GM21515 (cell line): ENCODE measurements at regions not wholly inside any gene's neighbourhood (a gene's known extent, or its start where the extent isn't known, plus 50 kb on each side); places are given as distances from the start of the nearest gene placed in this dataset.

Source experiments
- ATAC-seq: cut with Tn5 transposase; IDR thresholded peaks from one replicate; pipeline ENCODE4 v1.9.1; 2021; ENCODE audit not compliant: unreplicated experiment

DNA sequence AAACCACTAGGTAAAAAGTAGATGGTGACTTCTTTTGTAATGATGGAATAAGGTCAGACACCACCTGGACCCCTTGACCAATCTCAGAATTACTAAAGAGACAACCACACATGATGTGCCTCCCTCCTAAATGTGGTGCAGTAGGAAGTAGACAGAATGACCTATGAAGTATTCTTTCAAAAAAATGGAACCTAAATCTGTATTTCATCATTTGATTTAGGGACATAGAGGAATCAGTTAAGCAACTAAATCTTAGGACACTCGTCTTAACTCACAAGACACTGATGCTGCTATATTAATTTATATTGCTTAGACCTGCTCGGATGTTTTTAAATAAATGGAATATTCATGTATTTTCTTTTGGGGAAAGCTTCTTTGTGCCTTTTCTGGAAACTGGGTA, 80.9 kb upstream of the IRF2BP2 start:
- no peak for ATAC-seq

DNA sequence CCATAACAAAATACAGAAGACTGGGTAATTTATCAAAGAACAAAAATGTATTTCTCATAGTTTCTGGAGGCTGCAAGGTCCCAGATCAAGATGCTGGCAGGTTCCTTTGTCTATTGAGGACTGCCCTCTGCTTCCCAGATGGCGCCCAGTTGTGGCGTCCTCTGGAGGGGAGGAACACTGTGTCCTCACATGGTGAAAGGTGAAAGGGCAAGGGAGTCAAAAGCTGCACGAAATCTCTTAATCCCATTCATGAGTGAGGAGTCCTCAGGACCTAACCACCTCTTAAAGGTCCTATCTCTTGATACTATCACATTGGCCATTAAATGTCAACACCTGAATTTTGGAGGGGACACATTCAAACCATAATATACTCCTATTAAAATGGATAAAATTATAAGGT, 79.3 kb upstream of the IRF2BP2 start:
- no peak for ATAC-seq

DNA sequence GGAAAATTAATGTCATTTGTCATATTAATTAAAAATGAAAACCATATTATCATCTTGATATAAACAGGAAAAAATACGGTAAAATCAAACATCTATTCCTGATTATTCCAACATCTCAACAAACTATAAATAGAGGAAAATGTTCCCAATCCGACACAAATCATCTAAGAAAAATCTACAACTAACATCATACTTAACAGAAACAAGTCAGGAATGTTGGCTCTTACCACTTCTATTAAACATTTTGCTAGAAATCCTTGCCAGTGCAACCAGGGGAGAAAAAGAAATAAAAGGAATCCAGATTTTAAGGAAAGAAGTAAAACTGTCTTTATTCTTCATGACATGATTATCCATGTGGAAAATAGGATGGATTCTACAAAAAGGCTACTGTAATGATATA, 77.0 kb upstream of the IRF2BP2 start:
- no peak for ATAC-seq

DNA sequence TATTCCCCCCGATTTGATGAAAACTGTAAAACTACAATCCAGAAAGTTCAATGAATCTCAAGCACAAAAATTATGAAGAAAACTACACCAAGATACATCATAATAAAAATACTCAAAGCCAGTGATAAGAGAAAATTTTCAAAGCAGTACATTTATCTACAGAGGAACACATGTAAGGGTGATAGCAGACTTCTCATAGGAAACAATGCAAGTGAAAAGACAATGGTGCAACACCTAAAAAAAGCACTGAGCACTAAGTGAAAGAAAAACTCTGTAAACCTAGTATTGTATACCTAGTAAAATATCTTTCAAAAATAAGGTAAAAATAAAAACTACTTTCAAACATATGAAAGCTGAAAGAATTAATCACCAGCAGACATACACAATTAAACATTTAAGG, 76.1 kb upstream of the IRF2BP2 start:
- no peak for ATAC-seq

DNA sequence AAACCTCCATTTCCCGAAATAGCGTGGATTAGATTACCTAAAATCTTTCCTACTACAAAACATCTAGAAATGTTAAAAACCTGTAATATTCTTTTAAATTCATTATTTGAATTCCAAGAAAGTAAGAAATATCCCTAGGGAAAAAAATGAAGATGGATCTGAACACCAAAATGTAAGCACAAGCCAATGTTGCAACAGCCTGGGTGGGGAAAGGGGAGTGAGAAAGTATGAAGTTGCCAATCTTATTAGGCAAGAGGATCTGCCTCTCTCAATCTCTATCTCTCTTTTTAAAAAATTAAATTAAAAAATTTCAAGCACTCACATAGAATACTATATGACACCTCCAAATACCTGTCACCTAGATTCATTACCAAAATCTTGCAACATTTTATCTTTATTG, 74.9 kb upstream of the IRF2BP2 start:
- ATAC-seq: no peak

DNA sequence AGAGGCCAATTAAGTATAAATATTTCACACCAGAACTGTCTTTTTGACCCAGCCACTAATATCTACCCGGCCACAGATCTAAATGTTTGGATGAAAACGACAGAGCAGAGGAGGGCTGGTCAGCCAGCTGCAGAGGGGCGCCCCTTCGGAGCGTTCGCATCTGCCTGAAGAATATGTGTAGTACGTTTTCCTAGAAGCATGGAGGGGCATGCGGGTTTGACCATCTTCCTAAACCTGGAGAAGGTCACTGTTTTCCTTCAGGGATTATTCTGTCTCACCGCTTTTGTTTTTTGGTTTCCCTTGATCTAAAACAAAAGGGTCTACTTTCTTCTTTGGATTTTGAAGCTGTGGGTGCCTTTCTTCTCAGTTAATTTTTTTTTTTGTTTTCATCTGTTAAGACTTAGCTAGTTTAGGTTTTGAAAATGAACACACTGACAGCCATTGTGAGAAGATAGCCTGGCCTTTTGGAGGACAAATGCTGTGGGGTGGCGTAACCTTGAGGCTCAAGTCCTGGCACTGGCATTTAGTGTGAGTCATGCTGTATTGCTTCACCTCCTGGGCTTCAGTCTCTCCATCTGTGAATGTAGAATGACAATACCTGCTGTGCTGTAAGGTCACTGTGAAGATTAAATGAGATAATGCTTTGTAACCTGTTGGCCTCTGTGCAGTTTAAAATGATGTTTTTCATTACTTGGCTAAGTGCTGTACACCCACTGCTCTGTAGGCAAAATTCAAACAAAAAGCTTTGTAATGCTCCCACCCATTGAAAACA, 74.1 kb upstream of the IRF2BP2 start:
- ATAC-seq: no peak

DNA sequence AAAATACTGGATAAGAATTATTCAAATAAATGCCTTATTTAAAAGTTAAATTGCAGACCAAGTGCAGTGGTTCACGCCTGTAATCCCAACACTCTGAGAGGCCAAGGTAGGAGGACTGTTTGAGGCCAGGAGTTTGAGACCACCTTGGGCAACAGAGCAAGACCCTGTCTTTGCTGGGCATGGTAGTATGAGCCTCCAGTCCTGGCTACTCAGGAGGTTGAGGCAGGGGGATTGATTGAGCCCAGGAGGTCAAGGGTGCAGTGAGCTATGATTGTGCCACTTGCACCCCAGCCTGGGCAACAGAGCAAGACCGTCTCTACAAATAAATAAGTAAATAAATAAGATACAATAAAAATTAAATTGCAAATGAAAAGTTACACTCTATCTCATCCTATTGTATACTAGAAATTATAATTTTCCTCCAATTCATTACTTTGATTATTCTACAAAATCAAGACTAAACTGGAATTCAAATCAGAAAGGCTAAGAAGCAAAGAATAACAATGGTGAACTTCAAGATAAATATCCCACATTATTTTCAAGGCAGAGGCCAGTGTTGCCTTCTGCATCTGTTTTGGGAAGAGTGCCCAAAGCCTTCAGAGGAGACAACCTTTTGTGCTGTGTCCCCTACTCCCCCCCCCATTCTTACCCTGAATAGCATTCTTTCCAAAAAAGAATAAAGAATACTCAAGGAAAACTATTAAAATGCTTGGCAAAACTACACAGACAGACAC, 73.3 kb upstream of the IRF2BP2 start:
- ATAC-seq: no peak

DNA sequence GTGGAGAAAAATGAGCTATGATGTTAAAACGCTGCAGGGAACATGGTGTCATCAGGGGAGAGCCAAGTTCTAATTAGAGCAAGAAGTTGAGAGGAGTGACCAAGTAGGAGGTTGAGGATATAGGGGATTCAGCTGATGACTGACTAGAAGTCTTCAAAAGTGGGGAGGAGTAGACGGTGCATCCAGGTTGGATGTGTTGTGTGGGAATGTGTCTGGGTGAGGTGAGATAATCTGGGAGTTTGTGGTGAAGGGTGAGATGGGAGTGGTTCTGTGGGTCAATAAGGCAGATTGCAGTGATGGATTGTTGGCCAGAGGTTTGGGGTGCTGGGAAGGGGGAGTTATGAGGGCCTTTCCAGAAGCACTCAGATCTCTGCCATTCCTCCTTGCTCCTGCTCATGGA, 72.0 kb upstream of the IRF2BP2 start:
- ATAC-seq: no peak

DNA sequence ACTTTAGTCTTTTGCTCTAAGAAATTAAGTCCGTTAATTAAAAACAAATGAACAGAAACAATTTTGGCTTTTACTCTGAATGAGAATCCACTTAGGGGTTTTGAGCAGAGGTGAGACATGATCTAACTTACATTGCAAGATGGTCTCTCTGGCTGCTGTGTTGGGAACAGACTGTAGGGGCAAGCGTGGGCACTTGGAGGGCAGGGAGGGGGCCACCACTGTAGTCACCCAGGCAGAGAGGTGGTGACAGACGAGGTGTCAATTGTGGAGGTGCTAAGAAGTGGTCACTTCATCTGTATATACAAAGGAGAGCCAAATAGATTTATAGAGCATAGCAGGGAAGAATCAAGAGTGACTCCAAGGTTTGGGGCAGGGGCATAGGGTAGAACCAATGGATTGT, 71.1 kb upstream of the IRF2BP2 start:
- no peak for ATAC-seq

DNA sequence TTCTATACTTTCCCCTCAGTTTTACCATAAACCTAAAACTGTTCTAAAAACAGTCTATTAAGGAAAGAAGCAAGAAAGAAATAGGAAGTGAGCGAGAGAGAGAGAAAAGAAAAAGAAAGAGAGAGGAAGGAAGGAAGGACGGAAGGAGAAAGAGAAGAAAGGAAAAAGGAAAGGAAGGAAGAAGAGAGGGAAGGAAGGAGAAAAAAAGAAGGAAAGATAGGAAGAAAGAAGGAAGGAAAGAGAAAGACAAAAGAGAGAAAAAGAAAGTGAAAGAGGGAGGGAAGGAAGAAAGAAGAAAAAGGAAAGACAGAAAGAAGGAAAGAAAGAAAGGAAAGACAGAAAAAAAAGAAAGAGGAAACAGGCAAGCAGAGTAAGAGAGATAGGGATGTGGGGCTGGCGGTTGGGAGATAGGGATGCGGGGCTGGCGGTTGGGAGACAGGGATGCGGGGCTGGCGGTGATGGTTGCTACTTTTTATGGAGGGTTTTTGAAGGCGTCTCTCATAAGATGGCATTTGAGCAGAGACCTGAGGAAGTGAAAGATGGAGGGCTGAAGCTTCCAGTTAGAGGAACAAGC, 70.4 kb upstream of the IRF2BP2 start:
- no peak for ATAC-seq

DNA sequence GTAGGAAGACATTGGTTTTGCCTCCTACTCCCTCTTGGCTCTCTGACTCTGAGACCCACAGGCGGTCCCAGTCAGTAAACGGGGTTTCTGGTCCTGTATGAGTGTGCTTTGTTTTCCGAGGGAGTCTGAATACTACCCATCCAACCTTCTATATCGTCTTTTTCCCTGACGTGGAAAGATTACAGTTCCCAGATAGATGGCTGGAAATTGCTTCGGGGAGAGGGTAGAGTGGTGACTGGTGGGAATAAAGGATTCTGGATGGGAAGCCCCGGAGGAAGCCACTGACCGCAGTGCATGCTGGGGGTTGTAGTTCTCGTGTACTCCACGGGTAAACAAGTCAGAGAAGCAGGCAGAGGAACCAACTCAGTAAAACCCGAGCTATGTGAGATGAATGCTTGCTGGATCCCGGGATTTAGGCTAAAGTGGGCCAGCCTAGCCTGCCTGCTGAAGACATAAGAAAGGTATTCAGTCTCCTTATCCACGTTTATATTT, 66.2 kb upstream of the IRF2BP2 start:
- ATAC-seq: peak; percentile 81

DNA sequence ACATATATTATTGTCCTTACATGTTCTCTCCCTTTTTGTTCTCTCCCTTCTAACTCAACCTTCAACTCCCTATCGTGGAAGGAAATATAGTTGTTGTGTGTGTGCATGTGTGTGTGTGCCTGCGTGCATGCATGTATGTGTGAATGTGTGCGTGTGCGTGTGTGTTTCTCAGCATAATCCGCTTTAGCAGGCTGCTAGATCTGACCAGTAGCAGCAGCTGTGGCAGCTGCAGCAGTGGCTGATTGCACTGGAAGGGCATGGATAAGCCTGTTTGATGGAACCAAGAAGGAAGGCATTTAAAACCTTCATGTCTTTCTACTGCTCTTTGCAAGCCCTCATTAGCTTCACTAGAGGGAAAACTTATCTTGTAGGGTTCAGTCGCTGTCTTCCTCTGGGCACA, 65.6 kb upstream of the IRF2BP2 start:
- no peak for ATAC-seq

DNA sequence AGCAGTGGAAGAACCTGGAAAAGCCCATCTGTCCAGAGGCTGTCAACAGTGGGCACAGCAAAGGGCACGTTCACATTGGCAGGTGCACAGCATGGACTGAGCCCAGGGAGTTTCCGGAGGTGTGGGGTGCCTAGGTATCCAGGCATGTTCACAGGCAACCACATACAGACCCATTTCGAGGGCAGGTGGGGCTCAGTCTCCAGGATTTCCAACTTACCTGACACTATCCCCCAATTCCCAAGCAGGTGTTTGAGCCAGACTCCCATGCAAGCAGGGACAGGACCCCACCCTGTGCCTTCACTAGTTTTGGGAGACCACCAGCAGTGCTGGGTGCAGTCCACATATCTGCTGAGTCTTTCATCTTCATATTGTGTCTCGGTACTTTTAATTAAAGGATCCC, 65.0 kb upstream of the IRF2BP2 start:
- no peak for ATAC-seq

DNA sequence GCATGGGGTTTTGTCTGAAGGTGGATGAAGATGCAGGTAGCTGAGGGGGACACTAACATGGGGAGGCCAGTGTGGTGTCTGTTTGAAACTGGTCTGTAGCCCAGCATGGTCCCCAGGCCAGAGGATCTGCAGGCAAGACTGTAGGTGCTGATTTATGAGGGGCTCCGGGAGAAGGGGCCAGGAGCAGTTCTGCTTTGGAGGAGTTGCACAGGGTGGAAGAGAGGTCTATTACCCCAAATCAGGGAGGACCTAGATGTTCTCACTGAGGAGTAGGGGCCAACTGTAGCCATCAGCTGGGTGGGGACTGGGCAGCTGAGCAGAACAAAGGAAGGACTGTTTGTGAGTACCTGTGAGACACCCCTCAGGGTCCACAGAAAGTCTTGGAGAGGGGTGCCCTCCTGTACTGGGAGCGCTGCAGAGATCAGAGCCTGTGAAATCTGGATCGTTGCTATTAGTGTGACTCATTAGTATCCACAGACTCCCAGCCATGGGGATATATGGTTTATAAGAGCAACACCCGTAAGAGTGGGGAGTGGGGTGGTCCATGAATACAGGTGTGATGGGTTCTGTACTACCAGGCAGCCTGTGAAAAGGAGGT, 64.3 kb upstream of the IRF2BP2 start:
- ATAC-seq: no peak

DNA sequence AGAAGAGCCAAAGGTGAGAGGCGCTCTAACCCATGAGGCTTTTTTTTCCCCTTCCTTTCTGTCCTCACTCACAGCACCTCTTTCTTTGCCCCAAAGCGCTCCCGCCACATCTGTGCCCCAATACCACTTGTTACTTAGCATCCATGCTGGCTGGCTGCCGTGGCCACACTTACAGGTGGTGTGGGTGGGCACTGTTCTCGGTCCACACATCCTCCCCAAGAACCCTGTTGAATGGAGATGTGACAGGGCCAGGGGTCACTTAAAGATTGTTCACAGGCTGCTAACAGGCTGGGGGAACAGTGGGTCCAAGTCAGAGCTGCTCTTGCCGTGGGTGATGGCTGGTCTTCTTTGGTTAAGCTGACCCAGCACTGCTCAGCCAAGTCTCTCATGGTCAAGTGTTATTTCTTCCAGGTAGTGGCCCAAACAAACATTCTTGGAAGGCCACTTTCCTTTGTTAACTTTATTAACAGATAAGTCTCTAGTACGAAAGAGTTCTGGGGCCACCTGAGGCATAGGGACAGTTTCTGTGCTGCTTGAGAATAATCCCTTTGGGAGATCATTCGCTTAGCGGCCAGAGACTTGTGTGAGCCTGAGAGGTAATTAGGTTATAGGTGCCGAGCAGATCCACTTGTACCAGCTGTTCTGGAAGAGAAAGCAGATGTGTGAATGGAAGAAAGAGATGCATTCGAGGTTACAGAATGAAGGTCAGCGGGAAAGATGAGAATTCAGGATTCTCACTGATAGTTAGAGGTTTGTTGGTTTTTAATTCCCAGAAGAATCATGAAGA, 62.6 kb upstream of the IRF2BP2 start:
- no peak for ATAC-seq

DNA sequence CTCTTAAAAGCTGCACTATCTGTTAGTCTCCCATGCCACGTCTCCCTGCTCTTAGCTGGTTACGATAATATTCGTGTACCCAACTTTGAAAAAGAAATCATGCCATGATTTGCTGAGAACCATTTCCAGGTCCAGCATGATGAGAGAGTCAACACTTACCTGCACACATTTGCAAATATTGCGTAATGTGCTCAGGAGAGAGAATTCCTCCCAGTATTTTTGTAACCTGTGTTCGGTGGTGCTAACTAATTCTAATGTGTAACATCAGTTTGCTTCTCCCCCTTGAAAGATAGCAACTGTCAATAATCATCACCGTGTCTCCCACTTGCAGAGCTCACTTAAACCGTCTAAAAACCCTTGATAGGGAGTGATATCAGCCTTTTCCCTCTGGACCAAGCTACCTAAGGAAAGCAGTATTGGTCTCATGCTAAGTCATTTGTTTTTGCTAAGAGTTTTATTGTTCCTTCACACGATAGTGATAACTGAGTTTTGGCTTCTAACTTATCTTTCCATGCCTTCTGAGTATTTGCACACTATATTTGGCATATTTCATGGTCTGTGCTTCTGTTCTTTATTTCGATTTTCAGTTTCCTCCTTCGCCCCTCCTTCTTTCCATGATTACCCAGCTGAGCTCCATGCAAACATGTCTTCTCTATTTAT, 61.1 kb upstream of the IRF2BP2 start:
- no peak for ATAC-seq

DNA sequence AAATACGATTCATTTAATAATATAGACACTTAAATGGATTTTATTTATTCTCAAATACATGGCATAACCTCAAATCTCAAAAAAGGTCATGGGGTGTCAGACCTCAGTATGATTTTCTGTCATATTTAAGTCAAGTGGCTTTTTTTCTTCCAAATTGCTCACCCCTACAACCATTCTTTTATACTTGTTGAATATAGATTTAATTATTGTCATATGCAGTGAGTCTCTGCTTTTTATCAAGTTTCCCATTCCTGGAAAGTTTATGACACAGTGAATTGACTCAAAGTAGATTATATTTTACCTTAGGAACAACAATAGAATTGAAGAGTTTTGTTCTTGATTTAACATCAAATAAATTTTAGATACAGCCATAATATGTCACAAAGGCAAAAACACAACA, 59.5 kb upstream of the IRF2BP2 start:
- no peak for ATAC-seq

DNA sequence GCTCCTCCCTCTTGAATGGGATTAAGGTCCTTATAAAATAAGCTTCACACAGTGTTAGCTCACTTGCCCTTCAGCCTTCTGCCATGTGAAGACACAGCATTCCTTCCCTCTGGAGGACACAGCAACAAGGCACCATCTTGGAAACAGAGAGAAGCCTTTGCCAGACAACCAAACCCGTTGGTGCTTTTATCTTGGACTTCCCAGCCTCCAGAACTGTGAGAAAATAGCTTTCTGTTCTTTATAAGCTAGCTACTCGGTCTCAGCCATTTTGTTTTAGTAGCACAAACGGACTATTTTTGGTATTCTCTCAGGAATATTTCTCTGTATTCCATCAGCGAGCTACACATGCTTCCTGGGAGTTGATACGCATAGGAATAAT, 58.6 kb upstream of the IRF2BP2 start:
- no peak for ATAC-seq

DNA sequence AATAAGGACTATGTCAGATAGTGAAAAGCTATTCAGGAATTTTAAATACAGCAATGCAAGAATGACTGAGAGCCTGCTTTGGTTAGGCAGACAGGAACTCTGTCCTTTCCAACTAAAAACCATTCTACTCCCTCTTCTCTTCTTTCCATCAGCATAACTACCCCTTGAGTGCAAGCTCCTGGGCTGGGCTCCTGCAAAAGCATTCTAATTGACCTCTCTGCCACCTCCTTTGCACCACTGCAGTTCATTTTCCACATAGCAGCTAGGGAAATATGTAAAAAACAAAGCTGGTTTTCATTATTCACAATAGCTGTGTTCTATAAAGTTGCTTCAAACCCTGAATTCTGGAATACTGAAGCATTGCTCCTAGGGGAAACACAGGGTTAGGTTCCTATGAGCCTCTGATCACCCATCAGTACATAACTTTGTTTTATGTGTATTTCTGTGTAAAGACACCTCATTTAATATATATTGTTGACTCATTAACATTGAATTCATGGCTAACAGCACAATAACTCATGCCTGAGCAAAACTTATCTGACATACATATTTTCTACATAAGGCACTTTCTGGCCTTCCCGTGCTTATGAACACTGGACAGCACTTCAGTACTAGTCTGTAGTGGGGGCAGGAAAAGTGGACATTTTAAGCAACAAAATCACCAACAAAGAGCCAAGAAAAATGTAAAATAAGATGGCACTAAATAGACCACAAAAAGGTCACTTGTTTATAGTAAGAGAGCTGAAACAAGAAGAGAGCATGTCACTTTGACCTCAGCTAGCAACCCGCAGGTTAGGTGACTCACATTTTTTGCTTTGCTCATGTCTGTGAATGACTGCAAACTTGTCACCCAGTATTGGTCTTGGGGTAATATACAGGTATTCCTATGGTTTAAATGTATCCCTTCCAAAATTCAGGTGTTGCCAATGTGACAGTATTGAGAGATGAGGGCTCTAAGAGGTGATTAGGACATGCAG, 57.9 kb upstream of the IRF2BP2 start:
- ATAC-seq: no peak
